CD4-positive, alpha-beta T cell treated with Interleukin-1 beta for 1 hour (primary cell): ENCODE measurements at regions not wholly inside any gene's neighbourhood (a gene's known extent, or its start where the extent isn't known, plus 50 kb on each side); places are given as distances from the start of the nearest gene placed in this dataset.

Experiments used
- DNase-seq, 2 donors: peaks; one replicate each; pipeline ENCODE4 v3.0.0-alpha.2; 2020 to 2022

- no peak for DNase-seq
Measured at GRCh38 chr11:95545116-95545875, 244.3 kb downstream of the FAM76B start.

GRCh38 chr11:95544095-95544856, 245.3 kb downstream of the FAM76B start:
- DNase-seq, result no peak

- no peak for DNase-seq
Measured at GRCh38 chr11:95542868-95543551, 246.6 kb downstream of the FAM76B start.

GRCh38 chr11:95541715-95542114, 247.9 kb downstream of the FAM76B start:
- DNase-seq, result no peak

- no peak for DNase-seq
Measured at GRCh38 chr11:95536047-95536690, 253.4 kb downstream of the FAM76B start.

GRCh38 chr11:95534809-95535208, 254.8 kb downstream of the FAM76B start:
- no peak for DNase-seq

- no peak for DNase-seq
Measured at GRCh38 chr11:95534226-95534625, 255.4 kb downstream of the FAM76B start.

- DNase-seq, result no peak
Measured at GRCh38 chr11:95531116-95531515, 258.5 kb downstream of the FAM76B start.

- no peak for DNase-seq
Measured at GRCh38 chr11:95524314-95525036, 265.1 kb downstream of the FAM76B start.

- no peak for DNase-seq
Measured at GRCh38 chr11:95522874-95523273, 266.7 kb downstream of the FAM76B start.

- no peak for DNase-seq
Measured at GRCh38 chr11:95521862-95522261, 267.7 kb downstream of the FAM76B start.

- DNase-seq, result no peak
Measured at GRCh38 chr11:95521133-95521542, 268.4 kb downstream of the FAM76B start.

- DNase-seq, result no peak
Measured at GRCh38 chr11:95520369-95521132, 269.0 kb downstream of the FAM76B start.

GRCh38 chr11:95519912-95520311, 269.7 kb downstream of the FAM76B start:
- DNase-seq, result no peak

GRCh38 chr11:95517453-95517852, 272.1 kb downstream of the FAM76B start:
- no peak for DNase-seq

GRCh38 chr11:95516786-95517185, 272.8 kb downstream of the FAM76B start:
- no peak for DNase-seq

GRCh38 chr11:95516175-95516574, 273.4 kb downstream of the FAM76B start:
- no peak for DNase-seq

GRCh38 chr11:95515371-95515770, 274.2 kb downstream of the FAM76B start:
- no peak for DNase-seq

GRCh38 chr11:95514416-95515110, 275.0 kb downstream of the FAM76B start:
- DNase-seq, result no peak

- DNase-seq, result no peak
Measured at GRCh38 chr11:95512682-95513081, 276.9 kb downstream of the FAM76B start.

GRCh38 chr11:95512177-95512576, 277.4 kb downstream of the FAM76B start:
- no peak for DNase-seq
